Activated naive CD4-positive, alpha-beta T cell treated with anti-CD3 and anti-CD28 coated beads, Interleukin-2, amount 10 ng/mL, durations not matched to agents 7 days and 5 days (primary cell): ENCODE measurements at regions not wholly inside any gene's neighbourhood (a gene's known extent, or its start where the extent isn't known, plus 50 kb on each side); places are given as distances from the start of the nearest gene placed in this dataset.

Experiments
- CTCF ChIA-PET: fragments of 350-600 bp; sonication (Branson Sonifier 250); formaldehyde crosslinking; loops from one replicate; lab custom pipeline; 2021; ENCODE audit warnings: antibody characterized with exemption; lab: Charles Lee
- DNase-seq: peaks from one replicate; pipeline ENCODE4 v3.0.0-alpha.2; 2020
- H3K27ac Mint-ChIP-seq: one replicate; pipeline ENCODE4 v1.8.0; 2021; ENCODE audit warnings: mild to moderate bottlenecking, moderate library complexity, mixed read lengths
- H3K27me3 Mint-ChIP-seq: one replicate; pipeline ENCODE4 v1.8.0; 2021; ENCODE audit warnings: mild to moderate bottlenecking, mixed read lengths
- H3K36me3 Mint-ChIP-seq: one replicate; pipeline ENCODE4 v1.8.0; 2021; ENCODE audit warnings: mixed read lengths
- H3K4me1 Mint-ChIP-seq: one replicate; pipeline ENCODE4 v1.8.0; 2021; ENCODE audit warnings: mixed read lengths
- H3K4me3 Mint-ChIP-seq: one replicate; pipeline ENCODE4 v1.8.0; 2021; ENCODE audit warnings: mild to moderate bottlenecking, moderate library complexity, mixed read lengths
- H3K9me3 Mint-ChIP-seq: one replicate; pipeline ENCODE4 v1.8.0; 2021; ENCODE audit warnings: mixed read lengths

DNA sequence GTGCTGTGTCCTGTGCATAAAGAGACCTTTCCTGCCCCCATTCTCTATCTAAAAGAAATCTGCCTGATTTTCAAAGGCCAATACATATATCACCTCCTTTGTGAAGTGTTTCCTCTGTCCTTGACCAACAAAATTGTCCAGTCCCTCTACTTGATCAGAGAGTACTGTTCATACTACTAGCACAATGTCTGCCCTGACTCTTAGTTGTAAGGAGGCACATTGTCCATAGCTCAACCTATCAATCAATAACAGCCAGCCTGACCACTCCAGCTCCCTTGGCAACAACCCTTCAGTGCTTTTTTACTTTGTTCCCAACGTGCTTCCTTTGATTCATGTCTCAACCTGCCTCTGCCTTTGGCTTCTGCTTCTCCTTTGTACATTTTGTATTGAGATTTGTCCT, 398.9 kb downstream of the TRIB2 start:
- no peaks in the 10 kb centered on the region for H3K9me3 Mint-ChIP-seq
- no peaks in the 10 kb centered on the region for H3K4me1 Mint-ChIP-seq
- DNase-seq, result no peak
- H3K27me3 Mint-ChIP-seq, result no peaks in the 10 kb centered on the region
- H3K36me3 Mint-ChIP-seq, result no peaks in the 10 kb centered on the region
- H3K4me3 Mint-ChIP-seq, result no peak overlapping the region
- CTCF ChIA-PET, result no interaction called here
- no peak overlapping the region for H3K27ac Mint-ChIP-seq

DNA sequence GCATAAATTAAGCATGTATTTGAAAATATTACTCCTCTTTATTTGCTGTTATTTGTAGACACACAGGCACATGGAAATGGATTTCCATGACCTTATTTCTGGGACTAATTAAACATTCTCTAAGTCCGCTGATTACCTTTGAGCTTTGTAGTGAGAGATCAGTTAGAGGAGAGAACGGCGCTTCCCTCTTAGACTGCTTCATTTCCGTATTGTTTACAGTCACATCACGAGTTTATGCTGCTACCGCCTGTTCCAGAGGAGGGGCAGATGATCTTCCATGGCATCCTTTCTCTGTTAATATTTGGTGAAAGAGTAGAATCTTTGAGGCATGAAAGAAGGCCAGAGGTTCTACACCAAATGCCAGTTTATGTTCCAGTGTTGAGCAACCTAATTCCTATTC, 404.4 kb downstream of the TRIB2 start:
- Mint-ChIP-seq H3K4me3 (no peak overlapping the region), H3K9me3 (no peaks in the 10 kb centered on the region), H3K36me3 (no peaks in the 10 kb centered on the region), H3K27ac (no peak overlapping the region), H3K4me1 (no peaks in the 10 kb centered on the region), H3K27me3 (no peaks in the 10 kb centered on the region)
- CTCF ChIA-PET, result no interaction called here
- DNase-seq, result no peak

DNA sequence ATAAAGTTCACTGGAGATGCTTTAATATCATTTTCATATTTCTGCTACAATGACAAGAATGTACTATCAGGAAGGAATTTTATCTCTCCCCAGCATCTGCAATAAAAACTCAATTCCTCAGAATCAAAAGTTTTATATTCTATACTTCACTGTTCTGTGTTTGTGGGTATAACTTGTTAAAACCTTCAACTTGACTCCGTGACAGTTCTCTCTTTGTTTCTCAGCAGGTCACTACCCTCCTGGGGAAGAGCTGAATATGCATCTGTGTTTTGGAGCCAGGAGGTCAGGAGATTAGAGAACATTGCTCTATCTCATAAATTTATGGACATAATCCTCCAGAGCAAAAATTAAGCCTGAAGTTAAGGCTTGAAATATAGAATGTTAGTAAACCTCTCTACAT, 411.4 kb downstream of the TRIB2 start:
- Mint-ChIP-seq H3K36me3 (no peaks in the 10 kb centered on the region), H3K27ac (no peak overlapping the region), H3K4me1 (no peaks in the 10 kb centered on the region), H3K9me3 (no peaks in the 10 kb centered on the region), H3K27me3 (no peaks in the 10 kb centered on the region), H3K4me3 (no peak overlapping the region)
- CTCF ChIA-PET, result no interaction called here
- DNase-seq, result no peak

DNA sequence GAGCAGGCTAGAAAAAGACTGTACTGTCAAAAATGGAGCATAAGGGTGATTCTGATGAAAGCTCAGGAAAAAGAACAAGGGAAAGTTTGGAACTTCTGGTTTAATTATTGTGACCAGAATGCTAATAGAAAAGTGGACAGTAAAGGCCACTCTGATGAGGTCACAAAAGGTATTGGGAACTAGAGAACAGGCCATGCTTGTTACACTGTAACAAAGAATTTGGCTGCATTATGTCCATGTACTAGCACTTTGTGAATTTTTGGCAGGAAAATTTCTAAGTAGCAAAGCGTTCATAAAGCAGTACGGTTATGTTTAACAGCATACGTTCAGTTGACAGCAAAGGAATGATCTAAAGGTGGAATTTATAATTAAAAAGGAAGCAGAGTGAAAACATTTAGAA, 418.6 kb downstream of the TRIB2 start:
- CTCF ChIA-PET, result no interaction called here
- no peak for DNase-seq
- H3K4me1 Mint-ChIP-seq, result no peaks in the 10 kb centered on the region
- H3K4me3 Mint-ChIP-seq, result no peak overlapping the region
- no peaks in the 10 kb centered on the region for H3K27me3 Mint-ChIP-seq
- H3K36me3 Mint-ChIP-seq, result no peaks in the 10 kb centered on the region
- H3K27ac Mint-ChIP-seq, result no peak overlapping the region
- no peaks in the 10 kb centered on the region for H3K9me3 Mint-ChIP-seq

DNA sequence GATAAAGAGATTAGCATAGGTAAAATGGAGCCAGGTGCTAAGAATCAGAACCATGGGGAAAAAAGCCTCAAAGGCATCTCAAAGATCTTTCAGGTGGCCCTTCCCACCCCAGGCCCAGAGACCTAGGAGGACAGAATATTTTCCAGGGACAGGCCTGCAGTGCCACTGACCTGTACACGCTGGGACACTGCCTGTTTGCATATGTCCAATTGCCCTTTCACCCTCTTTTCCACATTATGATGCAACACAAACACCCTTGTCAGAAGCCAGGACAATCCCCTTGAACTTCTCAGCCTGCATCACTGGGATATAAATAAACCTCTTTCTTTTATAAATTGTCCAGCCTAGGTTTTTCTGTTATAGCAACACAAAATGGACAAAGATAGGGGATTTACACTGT, 419.1 kb downstream of the TRIB2 start:
- Mint-ChIP-seq H3K9me3 (no peaks in the 10 kb centered on the region), H3K36me3 (no peaks in the 10 kb centered on the region), H3K27me3 (no peaks in the 10 kb centered on the region), H3K4me3 (no peak overlapping the region), H3K27ac (no peak overlapping the region), H3K4me1 (no peaks in the 10 kb centered on the region)
- CTCF ChIA-PET, result no interaction called here
- no peak for DNase-seq

DNA sequence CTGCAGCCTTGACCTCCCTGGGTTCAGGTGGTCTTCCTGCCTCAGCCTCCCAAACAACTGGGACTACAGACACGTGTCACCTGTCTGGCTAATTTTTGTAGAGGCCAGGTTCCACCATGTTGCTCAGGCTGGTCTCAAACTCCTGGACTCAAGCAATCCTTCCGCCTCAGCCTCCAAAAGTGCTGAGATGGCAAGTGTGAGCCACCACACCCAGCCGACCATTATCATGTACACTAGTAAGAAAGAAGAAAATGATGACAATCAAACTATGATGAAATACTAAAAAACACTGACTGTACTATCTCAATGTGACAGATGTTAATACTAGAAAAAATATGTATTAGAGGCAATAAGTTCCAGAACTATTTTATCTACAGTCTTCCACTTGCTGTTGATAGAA, 420.9 kb downstream of the TRIB2 start:
- no peaks in the 10 kb centered on the region for H3K4me1 Mint-ChIP-seq
- no peaks in the 10 kb centered on the region for H3K36me3 Mint-ChIP-seq
- H3K27me3 Mint-ChIP-seq, result no peaks in the 10 kb centered on the region
- H3K4me3 Mint-ChIP-seq, result no peak overlapping the region
- H3K27ac Mint-ChIP-seq, result no peak overlapping the region
- DNase-seq, result no peak
- CTCF ChIA-PET, result no interaction called here
- no peaks in the 10 kb centered on the region for H3K9me3 Mint-ChIP-seq

DNA sequence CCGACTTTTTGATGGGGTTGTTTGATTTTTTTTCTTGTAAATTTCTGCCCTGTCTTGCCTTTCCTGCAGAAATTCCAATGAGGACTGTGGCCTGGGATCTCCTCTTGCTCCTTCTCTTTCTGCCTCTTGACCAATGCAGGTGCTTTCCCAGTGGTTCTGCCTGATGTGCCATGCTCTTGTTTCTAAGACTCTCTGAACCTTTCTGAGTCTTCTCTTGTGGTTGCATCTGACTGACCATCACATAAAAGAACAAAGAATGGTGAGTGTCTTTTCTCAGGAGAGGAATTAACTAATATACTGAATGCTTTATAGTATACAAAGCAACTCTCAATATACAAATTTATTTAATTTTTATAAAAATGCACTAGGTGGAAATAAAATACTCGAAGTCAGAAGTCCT, 424.6 kb downstream of the TRIB2 start:
- no peak overlapping the region for H3K27ac Mint-ChIP-seq
- no peaks in the 10 kb centered on the region for H3K9me3 Mint-ChIP-seq
- H3K27me3 Mint-ChIP-seq, result no peaks in the 10 kb centered on the region
- no peaks in the 10 kb centered on the region for H3K36me3 Mint-ChIP-seq
- H3K4me3 Mint-ChIP-seq, result no peak overlapping the region
- no peak for DNase-seq
- CTCF ChIA-PET, result no interaction called here
- no peaks in the 10 kb centered on the region for H3K4me1 Mint-ChIP-seq

DNA sequence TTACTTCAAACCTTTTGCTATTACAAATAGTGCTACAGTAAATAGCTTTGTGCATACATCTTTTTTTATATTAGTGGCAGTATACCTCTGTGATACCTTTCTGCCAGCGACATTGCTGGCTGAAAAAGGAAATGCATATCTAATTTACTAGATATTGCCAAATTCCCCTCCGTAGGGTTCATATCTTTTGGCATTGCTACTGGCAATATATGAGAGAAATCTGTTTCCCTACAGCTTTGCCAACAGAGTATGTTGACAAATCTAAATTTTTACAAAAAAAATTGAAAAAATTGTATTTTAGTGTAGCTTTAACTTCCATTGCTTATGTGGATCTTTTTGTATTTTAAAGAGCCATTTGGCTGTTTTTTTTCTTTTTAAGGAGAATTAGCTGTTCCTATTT, 426.7 kb downstream of the TRIB2 start:
- H3K36me3 Mint-ChIP-seq, result no peaks in the 10 kb centered on the region
- no peak for DNase-seq
- no peaks in the 10 kb centered on the region for H3K4me1 Mint-ChIP-seq
- H3K9me3 Mint-ChIP-seq, result no peaks in the 10 kb centered on the region
- no peak overlapping the region for H3K4me3 Mint-ChIP-seq
- no peak overlapping the region for H3K27ac Mint-ChIP-seq
- H3K27me3 Mint-ChIP-seq, result no peaks in the 10 kb centered on the region
- CTCF ChIA-PET, result no interaction called here

DNA sequence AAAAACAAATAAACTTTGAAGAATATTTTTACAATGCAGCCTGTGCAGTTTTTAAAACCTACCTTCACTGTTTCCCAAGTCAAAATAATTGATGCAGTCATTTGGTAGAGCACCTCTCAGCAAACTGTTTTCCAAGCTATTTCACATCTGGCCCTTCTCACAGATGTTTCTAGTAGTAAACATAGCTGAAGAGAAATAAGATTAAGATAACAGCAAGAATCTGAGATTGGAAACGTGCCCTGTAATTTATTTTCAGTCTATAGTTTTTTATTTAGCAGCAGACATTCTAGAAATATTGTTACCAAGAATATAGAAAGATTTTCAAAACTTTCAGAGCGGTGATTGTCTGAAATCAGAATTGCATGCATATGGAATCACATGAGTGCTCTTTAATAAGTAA, 440.2 kb downstream of the TRIB2 start:
- no peaks in the 10 kb centered on the region for H3K36me3 Mint-ChIP-seq
- H3K4me1 Mint-ChIP-seq, result no peaks in the 10 kb centered on the region
- H3K9me3 Mint-ChIP-seq, result no peaks in the 10 kb centered on the region
- H3K27me3 Mint-ChIP-seq, result no peaks in the 10 kb centered on the region
- no peak overlapping the region for H3K27ac Mint-ChIP-seq
- CTCF ChIA-PET, result interaction anchor here (0.6 kb wide), 1 partner anchor 318 kb away, joined by 5 read pairs; no protein-coding TSS in a partner anchor
- no peak overlapping the region for H3K4me3 Mint-ChIP-seq
- no peak for DNase-seq

DNA sequence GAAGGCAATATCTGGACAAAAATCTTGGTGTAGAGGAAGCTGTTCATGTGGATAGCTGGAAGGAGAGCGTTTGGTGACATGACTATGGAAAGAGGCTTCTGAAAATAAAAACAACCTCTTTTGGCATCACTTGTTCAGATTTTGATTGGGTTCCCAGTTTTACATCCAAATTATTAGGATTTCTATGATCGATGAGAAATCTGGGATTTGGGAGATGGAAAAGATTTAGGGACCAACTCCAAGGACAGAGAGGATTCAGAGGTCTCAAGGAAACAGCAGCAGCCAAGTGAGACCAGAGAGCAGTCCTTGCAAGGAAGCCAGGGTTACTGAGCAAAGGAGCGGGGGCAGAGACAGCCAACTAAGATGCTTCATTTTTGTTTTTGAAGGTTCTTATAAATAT, 441.7 kb downstream of the TRIB2 start:
- no peak for DNase-seq
- Mint-ChIP-seq H3K4me1 (no peaks in the 10 kb centered on the region), H3K4me3 (no peak overlapping the region), H3K36me3 (no peaks in the 10 kb centered on the region), H3K27ac (no peak overlapping the region), H3K9me3 (no peaks in the 10 kb centered on the region), H3K27me3 (no peaks in the 10 kb centered on the region)
- CTCF ChIA-PET, result no interaction called here

DNA sequence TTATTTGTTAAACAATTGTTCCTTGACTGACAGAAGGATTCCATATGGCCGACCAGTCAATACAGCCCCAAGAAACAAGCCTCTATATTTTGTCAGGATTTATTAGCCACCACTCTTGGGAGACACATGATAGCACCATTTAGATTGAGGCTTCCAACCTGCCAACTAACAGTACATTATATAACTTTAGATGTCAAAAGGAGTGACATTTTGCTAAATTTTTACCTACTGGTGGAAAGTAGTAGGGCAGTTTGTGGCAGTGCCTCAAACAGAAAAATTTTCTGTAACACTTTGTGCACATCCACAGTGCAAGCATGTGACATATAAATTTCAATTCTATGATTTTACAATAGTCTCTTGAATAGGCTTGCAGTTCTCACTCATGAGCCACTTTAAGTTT, 464.0 kb downstream of the TRIB2 start:
- no peaks in the 10 kb centered on the region for H3K27me3 Mint-ChIP-seq
- CTCF ChIA-PET, result no interaction called here
- H3K9me3 Mint-ChIP-seq, result no peaks in the 10 kb centered on the region
- no peaks in the 10 kb centered on the region for H3K36me3 Mint-ChIP-seq
- H3K4me1 Mint-ChIP-seq, result no peaks in the 10 kb centered on the region
- H3K4me3 Mint-ChIP-seq, result no peak overlapping the region
- no peak overlapping the region for H3K27ac Mint-ChIP-seq
- DNase-seq, result no peak

DNA sequence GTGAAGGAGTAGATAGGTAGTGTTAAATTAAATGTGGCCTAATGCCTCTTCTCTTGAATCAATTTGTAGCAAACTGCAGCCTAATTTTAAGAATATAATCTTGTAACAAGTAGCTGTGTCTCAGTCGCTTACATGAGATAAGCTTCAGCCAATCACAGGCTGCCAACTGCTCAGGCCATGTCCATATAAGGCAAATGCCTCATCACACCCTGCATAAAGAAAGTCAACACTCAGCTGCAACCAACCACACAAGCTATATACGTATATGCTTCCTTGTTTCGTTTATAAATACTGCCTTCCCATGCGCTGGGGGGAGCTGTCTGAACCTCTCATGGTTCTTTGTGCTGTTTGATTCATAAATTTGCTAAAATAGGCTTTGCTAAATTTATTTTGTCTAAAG, 476.3 kb downstream of the TRIB2 start:
- no peaks in the 10 kb centered on the region for H3K9me3 Mint-ChIP-seq
- no peaks in the 10 kb centered on the region for H3K27me3 Mint-ChIP-seq
- no peak overlapping the region for H3K4me3 Mint-ChIP-seq
- no peaks in the 10 kb centered on the region for H3K36me3 Mint-ChIP-seq
- no peak for DNase-seq
- H3K27ac Mint-ChIP-seq, result no peak overlapping the region
- no peaks in the 10 kb centered on the region for H3K4me1 Mint-ChIP-seq
- CTCF ChIA-PET, result no interaction called here

DNA sequence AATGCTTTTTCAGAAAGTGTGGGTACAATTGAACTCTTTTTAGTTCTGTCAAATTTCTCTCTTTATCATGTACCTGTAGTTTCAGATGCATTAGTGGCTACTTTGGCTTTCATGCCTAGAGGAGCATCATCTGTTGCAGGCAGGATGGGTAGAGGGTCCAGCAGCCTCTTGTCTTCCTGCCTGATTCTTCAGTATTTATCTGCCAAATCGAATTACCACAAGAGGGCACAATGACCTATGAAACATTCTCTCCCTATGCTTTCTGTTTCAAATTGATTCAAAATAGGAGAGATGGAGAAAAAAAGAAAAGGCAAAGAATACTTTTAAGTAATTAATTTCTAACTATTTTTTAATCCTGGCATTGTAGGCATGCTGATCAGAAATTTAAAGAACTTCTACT, 477.2 kb downstream of the TRIB2 start:
- Mint-ChIP-seq H3K9me3 (no peaks in the 10 kb centered on the region), H3K4me1 (no peaks in the 10 kb centered on the region), H3K36me3 (no peaks in the 10 kb centered on the region), H3K4me3 (no peak overlapping the region), H3K27ac (no peak overlapping the region), H3K27me3 (no peaks in the 10 kb centered on the region)
- DNase-seq, result no peak
- CTCF ChIA-PET, result no interaction called here

DNA sequence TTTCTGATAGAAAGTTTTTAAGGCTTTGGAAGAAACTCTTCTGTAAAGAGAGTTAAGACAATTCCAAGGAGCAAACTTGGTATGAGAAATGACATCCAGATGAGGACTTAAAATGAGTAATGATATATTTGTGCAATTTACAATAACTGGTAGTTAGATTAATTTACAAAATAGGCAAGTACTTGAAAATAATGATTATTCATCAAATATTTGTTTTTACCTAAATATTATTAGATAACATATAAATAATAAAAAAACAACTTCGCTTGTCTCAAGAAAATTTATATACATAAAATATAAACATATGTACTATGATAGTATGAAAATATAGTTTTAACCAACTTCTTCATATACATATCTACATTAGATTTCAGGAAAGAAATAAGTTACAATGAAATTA, 478.5 kb downstream of the TRIB2 start:
- Mint-ChIP-seq H3K36me3 (no peaks in the 10 kb centered on the region), H3K9me3 (no peaks in the 10 kb centered on the region), H3K27me3 (no peaks in the 10 kb centered on the region), H3K27ac (no peak overlapping the region), H3K4me3 (no peak overlapping the region), H3K4me1 (no peaks in the 10 kb centered on the region)
- DNase-seq, result no peak
- CTCF ChIA-PET, result no interaction called here

DNA sequence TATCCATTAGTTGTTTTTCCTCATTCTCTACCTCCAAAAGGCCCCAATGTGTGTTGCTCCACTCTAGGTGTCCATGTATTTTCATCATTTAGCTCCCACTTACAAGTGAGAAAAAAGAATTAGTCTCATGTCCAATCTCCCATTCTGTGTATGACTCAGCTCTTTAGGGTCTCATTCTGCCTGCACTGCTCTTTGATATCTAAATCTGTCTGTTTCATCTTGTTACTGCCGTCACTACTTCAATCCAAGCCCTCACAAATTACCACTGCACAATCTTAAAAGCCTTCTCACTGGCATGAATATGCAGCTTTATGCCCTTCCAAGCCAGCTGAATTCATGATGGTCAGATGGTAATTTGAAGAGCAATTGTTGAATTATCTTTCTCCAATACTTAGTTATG, 480.5 kb downstream of the TRIB2 start:
- DNase-seq, result no peak
- Mint-ChIP-seq H3K27me3 (no peaks in the 10 kb centered on the region), H3K4me3 (no peak overlapping the region), H3K27ac (no peak overlapping the region), H3K4me1 (no peaks in the 10 kb centered on the region), H3K9me3 (no peaks in the 10 kb centered on the region), H3K36me3 (no peaks in the 10 kb centered on the region)
- CTCF ChIA-PET, result no interaction called here

DNA sequence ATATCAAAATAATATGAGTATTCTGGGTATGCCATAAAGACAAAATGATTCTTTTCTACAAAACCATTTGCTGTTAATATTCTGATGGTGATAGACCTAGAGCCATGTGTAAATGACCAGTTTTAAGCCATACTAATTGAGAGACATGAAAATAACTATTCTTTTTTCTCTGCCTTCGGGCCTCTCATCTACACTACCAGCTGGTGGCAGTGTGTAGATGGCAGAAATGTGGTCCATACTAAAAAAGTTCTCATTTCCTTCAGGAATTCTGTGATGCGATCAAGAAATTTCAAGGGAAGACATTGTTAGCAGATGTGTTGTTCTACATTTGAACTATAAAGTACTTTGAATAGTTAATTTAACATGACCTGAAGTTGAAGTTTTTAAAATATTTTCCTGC, 485.2 kb downstream of the TRIB2 start:
- Mint-ChIP-seq H3K36me3 (no peaks in the 10 kb centered on the region), H3K9me3 (no peaks in the 10 kb centered on the region), H3K27me3 (no peaks in the 10 kb centered on the region), H3K27ac (no peak overlapping the region), H3K4me3 (no peak overlapping the region), H3K4me1 (no peaks in the 10 kb centered on the region)
- no peak for DNase-seq
- CTCF ChIA-PET, result no interaction called here
